22Rv1 (cell line): ENCODE measurements at regions not wholly inside any gene's neighbourhood (a gene's known extent, or its start where the extent isn't known, plus 50 kb on each side); places are given as distances from the start of the nearest gene placed in this dataset.

ENCODE experiments used
- ZFX ChIP-seq: fragments of 450-650 bp; IDR thresholded peaks from 2 replicates; pipeline ENCODE4 v1.6.1; 2017; ENCODE audit warnings: antibody characterized with exemption, borderline replicate concordance
- TF ChIP-seq, protein P1 (sequence below): fragments of 450-650 bp; IDR thresholded peaks from 2 replicates; pipeline ENCODE4 v1.5.1; 2017; ENCODE audit warnings: mild to moderate bottlenecking

DNA sequence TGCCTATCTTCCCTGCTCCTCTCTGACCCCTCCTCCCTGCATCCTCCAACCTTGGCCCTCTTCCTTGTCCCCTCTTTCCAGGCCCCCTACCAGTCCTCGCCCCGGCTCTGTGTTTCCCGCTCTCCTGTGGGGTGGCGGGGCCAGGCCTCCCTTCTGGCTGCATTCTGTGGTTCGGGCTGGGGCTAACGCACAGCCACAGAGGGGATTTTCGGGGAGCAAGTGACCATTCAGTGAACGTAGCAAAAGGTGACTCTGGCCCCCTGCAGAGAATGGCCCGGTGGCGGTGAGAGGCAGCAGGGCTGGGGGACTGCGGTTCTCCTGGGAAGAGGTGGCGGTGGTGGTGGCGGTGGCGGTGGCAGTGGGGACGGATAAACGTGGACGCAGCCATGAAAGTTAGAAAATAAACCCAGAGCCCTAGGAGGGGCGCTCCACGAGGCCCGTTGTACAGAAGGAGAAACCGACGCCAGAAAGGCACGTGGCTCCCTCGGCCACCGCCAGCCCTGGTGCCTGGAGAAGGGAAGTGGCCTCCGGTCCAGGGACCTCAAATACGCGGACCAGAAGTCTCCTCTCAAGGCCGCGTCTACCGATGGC lies 269.6 kb downstream of the ADGRD1 start:
- TF ChIP-seq, protein P1, sequence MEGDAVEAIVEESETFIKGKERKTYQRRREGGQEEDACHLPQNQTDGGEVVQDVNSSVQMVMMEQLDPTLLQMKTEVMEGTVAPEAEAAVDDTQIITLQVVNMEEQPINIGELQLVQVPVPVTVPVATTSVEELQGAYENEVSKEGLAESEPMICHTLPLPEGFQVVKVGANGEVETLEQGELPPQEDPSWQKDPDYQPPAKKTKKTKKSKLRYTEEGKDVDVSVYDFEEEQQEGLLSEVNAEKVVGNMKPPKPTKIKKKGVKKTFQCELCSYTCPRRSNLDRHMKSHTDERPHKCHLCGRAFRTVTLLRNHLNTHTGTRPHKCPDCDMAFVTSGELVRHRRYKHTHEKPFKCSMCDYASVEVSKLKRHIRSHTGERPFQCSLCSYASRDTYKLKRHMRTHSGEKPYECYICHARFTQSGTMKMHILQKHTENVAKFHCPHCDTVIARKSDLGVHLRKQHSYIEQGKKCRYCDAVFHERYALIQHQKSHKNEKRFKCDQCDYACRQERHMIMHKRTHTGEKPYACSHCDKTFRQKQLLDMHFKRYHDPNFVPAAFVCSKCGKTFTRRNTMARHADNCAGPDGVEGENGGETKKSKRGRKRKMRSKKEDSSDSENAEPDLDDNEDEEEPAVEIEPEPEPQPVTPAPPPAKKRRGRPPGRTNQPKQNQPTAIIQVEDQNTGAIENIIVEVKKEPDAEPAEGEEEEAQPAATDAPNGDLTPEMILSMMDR = no peak
- no peak for TF ChIP-seq ZFX
